Stimulated activated CD8-positive, alpha-beta memory T cell treated with anti-CD3 and anti-CD28 coated beads, Interleukin-4, amount 100 ng/mL, for 4 hours (primary cell): ENCODE measurements at regions not wholly inside any gene's neighbourhood (a gene's known extent, or its start where the extent isn't known, plus 50 kb on each side); places are given as distances from the start of the nearest gene placed in this dataset.
"Not testable (repeated sequence)": the region's sequence is repeated elsewhere in the genome, so short reads cannot be mapped to it uniquely, and the experiment has no call there.

Experiments used
- DNase-seq, 2 donors: peaks; one replicate each; pipeline ENCODE4 v3.0.0-alpha.2; 2020; ENCODE audit warnings: low read depth in 2 of 2, low spot score in 1 of 2

- DNase-seq, result no peak
Measured at GRCh38 chr11:37946155-37946766, 1348.2 kb upstream of the RAG2 start.

GRCh38 chr11:37942081-37942480 is 1344.0 kb upstream of the RAG2 start:
- no peak for DNase-seq

DNA sequence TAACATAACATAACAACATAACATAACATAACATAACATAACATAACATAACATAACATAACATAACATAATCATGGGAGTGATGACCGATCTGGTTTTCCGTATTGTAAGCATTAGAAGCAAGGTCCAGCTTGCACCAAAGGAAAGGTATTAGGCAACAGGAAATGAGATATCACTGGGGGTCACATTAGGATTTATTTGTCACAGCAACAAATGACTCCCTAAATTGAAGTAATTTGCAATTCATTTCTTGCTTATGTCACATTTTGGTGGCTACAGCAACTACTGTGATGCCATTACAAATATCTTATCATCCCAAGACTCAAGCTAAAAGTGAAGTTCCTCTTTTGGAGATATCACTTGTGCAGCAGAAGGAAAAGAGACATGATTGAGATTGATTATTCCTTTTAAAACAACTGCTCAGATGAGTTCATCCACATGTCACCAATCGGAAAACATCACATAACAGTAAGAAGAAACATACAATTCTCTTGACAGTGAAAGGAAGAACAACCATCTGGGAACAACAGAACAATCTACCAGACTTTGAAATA is 1331.1 kb upstream of the RAG2 start:
- no peak for DNase-seq

- DNase-seq, result no peak
Measured at GRCh38 chr11:37926772-37927171, 1328.7 kb upstream of the RAG2 start.

DNA sequence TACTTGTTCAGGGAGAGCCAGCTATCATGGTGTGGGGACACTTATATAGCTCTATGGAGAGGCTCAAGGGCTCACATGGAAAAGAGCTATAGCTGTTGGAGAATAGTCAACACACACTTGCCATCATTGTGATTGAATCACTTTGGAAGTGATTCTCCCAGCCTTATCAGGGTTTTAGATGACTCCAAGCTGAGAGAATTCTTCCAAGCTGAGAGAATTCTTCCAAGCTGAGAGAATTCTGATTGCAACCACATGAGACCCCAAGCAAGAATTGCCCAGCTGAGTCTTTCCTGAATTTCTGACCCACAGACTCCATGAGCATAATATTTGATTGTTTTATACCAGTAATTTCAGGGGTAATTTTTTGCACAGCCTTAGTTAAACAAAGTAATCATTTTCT is 1318.3 kb upstream of the RAG2 start:
- DNase-seq, result no peak

GRCh38 chr11:37914859-37915258 is 1316.8 kb upstream of the RAG2 start:
- no peak for DNase-seq

DNA sequence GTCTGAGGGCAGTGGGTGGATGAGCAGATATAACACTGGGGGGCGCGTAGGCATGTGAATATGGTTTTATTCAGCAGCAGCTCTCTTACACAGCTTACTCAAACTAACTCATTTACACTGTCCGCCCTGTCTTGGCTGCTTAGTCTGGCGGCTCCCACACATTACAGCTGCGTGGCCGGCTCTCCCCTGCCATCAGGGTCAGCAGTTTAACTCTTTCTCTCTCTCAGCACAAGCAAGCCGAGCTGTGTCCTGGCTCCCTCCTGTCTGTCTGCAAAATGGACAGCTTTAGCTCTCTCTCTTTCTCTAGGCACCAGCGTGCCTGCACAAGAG is 1310.1 kb upstream of the RAG2 start:
- no peak for DNase-seq

GRCh38 chr11:37907436-37908218 is 1309.6 kb upstream of the RAG2 start:
- no peak for DNase-seq

DNA sequence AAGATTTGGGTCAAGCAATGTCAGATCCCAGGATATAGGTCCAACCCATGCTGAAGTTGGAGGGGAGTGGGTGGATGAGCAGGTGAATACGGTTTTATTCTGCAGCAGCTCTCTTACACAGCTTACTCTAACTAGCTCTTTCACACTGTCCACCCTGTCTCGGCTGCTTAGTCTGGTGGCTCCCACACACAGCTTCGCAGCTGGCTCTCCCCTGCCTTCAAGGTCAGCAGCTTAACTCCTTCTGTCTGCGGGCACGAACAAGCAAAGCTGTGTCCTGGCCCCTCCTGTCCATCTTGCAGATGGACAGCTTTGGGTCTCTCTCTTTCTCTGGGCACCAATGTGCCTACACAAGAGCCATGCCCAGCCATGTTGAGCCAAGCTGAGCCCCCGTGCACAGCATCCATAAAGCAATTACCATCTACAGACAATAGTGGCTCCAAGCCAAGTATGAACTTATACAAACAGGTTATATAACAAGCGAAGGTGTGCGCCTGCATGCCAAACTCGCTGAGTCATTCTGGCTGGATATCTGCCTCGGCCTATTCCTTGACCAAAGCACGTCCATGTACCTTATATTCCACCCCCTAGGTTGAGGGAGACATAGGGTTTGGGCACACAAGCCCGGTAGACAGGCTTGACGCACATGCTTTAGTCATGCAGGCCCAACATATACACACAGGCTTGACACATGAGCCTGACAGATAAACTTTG is 1307.8 kb upstream of the RAG2 start:
- no peak for DNase-seq

- DNase-seq, result no peak
Measured at GRCh38 chr11:37896016-37896415, 1298.0 kb upstream of the RAG2 start.

DNA sequence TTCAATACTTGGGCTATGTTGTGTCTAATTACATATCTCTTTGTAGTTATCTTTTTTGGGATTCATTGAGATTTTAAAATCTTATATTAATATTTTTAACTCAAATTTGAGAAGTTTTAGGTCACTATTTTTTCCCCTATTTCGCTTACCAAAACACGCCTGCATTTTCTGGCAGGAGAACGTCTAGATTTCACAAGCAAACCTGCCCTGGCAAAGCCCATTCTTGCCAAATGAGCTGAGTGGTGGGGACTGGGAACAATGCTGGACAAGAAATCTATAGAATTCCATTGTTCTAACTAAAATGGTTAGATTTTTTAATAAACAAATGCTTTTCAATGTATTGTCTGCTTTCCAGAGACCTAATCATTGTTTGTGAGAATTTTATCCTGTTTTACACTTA is 1283.7 kb upstream of the RAG2 start:
- DNase-seq, result no peak

DNA sequence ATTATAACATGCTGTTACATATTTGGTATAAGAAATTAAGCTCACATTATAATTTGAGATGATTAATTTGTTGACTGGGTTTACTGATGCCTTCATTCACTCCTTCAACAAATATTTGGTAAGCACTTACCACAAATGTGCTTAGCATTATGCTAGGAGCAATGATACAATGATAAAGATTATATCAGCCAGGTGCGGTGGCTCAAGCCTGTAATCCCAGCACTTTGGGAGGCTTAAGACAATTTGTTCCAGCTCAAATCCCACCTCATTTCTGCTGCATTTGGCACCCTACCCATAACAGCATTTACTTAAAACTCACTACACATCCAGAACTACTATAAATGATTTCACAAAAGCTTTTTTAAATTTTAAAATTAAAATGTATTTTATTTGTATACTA is 1263.6 kb upstream of the RAG2 start:
- DNase-seq, result no peak

DNA sequence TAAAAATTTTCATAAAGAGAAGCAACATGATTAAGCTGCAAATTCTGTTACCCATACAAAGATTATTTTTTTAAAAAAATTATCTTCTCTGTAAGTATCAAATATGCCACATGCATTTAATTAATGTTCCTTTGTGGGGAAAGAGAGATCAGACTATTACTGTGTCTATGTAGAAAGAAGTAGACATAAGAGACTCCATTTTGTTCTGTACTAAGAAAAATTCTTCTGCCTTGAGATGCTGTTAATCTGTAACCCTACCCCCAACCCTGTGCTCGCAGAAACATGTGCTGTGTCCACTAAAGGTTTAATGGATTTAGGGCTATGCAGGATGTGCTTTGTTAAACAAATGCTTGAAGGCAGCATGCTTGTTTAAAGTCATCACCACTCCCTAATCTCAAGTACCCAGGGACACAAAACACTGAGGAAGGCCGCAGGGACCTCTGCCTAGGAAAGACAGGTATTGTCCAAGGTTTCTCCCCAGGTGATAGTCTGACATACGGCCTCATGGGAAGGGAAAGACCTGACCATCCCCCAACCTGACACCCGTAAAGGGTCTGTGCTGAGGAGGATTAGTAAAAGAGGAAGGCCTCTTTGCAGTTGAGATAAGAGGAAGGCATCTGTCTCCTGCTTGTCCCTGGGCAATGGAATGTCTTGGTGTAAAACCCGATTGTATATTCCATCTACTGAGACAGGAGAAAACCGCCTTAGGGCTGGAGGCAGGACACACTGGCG is 1260.9 kb upstream of the RAG2 start:
- DNase-seq, result not testable (repeated sequence)

DNA sequence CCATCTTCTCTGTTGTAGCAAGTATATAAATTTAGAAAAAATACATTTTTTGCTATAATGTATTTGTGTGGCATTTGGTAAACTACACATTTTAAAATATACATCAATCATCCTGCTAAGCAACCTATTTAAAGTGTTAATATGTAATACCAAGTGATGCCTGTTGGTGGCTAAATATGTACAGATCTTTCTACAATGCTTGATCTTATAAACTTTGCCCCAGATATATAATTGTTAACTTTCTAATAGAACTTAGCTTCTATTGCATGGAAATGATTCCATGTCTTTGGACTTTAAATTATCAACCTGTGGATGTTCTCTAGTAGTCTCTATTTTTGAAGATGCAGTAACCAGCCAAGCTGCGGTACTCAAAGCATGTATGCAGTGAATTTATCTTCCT is 1260.4 kb upstream of the RAG2 start:
- DNase-seq, result no peak

GRCh38 chr11:37857726-37858125 is 1259.7 kb upstream of the RAG2 start:
- no peak for DNase-seq

DNA sequence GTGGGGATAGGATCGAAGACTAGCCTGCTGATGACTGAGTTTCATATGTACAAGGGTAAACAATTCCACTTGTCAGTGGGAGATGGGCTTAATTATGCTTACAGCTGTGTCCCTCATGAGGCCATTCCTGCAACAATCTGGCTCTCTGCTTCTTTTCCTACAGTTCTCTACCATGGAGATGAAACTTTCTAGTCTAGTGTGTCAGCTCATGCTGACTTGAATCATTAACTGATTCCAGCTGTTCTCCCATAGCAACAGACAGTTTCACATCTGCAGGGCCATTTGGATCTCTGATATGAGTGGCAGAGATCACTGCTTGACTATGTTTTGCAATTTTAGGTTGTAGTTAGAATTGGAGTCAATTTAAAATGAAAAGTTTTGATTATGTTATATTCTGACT is 1251.7 kb upstream of the RAG2 start:
- no peak for DNase-seq

GRCh38 chr11:37843603-37844002 is 1245.6 kb upstream of the RAG2 start:
- DNase-seq, result no peak

DNA sequence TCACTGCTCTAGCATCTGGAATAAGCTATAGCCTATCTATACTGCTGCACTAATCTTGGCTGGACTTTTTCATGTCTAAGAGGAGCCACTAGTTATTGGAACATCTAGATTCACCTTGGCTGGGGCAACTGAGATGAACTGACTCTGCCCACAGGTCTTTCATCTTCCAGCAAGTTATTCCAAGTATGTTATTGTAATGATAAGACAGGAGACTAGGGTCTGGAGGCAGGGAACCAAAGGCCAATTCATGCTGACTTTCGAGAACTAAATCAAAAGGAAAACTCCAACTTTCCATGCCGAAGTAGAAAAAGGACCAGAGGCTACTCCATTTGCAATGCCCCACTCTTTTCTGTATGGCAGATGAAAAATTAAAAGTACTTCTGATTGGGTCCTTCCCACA is 1243.0 kb upstream of the RAG2 start:
- DNase-seq, result no peak

DNA sequence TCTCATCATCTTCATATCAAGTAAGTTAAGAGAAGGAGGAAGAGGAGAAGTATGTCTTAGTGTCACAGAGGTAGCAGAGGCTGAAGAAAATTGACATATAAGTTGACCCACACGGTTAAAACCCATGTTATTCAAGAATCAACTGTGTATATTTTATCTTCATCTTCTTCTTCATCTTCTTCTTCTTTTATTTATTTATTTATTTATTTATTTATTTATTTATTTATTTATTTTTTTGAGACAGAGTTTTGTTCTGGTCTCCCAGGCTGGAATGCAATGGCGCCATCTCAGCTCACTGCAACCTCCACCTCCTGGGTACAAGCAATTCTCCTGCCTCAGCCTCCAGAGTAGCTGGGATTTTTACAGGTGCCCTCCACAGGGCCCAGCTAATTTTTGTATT is 1242.3 kb upstream of the RAG2 start:
- not testable (repeated sequence) for DNase-seq

DNA sequence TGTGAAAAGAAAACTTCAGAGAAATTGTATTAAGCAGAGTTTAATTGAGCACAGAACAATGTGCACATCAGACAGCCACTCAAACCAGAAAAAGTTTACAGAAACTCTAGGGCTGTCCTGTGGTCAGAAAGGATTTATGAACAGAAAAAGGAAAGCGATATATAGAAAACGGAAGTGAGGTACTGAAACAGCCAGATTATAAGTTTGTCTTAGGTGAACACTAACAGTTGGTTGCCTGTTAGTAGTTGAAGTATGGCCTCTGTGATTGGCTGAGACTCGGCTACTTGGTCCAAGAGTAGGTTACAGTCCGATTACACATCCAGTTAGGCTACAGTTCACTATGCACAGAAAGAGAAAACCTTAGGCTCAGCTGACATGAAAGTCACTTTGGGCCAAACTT is 1232.5 kb upstream of the RAG2 start:
- no peak for DNase-seq

GRCh38 chr11:37817727-37818270 is 1219.8 kb upstream of the RAG2 start:
- DNase-seq, result no peak
